HCT116 (cell line): ENCODE measurements at regions not wholly inside any gene's neighbourhood (a gene's known extent, or its start where the extent isn't known, plus 50 kb on each side); places are given as distances from the start of the nearest gene placed in this dataset.

Source experiments
- ATAC-seq: fragments of 200-7000 bp; cut with Tn5 transposase; 2 replicates; pipeline ENCODE4 v1.9.1; 2020; ENCODE audit warnings: mild to moderate bottlenecking, moderate library complexity
- BruUV-seq: library from RNA; stranded (reverse); fragments of 400-500 nt; replicated peaks from 2 replicates; lab custom pipeline; 2021; lab: Mats Ljungman, UMichigan
- CTCF ChIA-PET: fragments of 300-600 bp; sonication (Branson Sonifier 250); formaldehyde crosslinking; loops from one replicate; lab custom pipeline; 2021; ENCODE audit warnings: antibody characterized with exemption; lab: Charles Lee
- POLR2A ChIA-PET: fragments of 300-600, 350-600 bp; sonication (Branson Sonifier 250); formaldehyde crosslinking; loops from one replicate; lab custom pipeline; 2021; ENCODE audit warnings: antibody characterized with exemption; lab: Charles Lee
- RAD21 ChIA-PET, 2 experiments: fragments of 300-600 bp; sonication (Branson Sonifier 250); formaldehyde crosslinking; loops; one replicate each; lab custom pipeline; 2023; ENCODE audit warnings: low total read pairs in 2 of 2; ENCODE audit not compliant: uncharacterized antibody in 2 of 2, unreplicated experiment in 2 of 2, low non-redundant PET in 1 of 2; lab: Charles Lee
- DNase-seq: peaks from one replicate; pipeline ENCODE4 v3.0.0-alpha.2; 2010; ENCODE audit warnings: low read depth, low spot score
- H2AFZ ChIP-seq: fragments of 200-600 bp; shearing (Covaris generic), sonication (generic); 2 replicates; pipeline ENCODE4 v1.6.1; 2017; ENCODE audit warnings: low read depth, mixed run types, mixed read lengths, antibody characterized with exemption, low read length; ENCODE audit not compliant: poor library complexity, severe bottlenecking
- H3K27ac ChIP-seq: 2 replicates; pipeline ENCODE4 v1.5.1; 2012; ENCODE audit warnings: low read depth, low read length
- H3K27me3 ChIP-seq: fragments of 200-600 bp; sonication (generic); 2 replicates; pipeline ENCODE4 v1.6.1; 2016; ENCODE audit warnings: mixed run types, low read length, mixed read lengths; ENCODE audit not compliant: insufficient read depth
- H3K36me3 ChIP-seq, 2 experiments: fragments of 200-500 bp in 1 of 2; fragments of 200-600 bp in 1 of 2; sonication (Bioruptor generic) in 1 of 2; sonication (generic) in 1 of 2; 2 replicates each; pipeline versions ENCODE4 v1.5.1 to v1.6.1; 2014 to 2016; ENCODE audit warnings: low read length in 2 of 2, inconsistent platforms in 1 of 2, mixed read lengths in 1 of 2, mixed run types in 1 of 2; ENCODE audit not compliant: insufficient read depth in 2 of 2, control insufficient read depth in 1 of 2
- H3K4me1 ChIP-seq, 2 experiments: fragments of 200-600 bp in 1 of 2; sonication (generic) in 1 of 2; 2 replicates each; pipeline versions ENCODE4 v1.5.1 to v1.6.1; 2012 to 2017; ENCODE audit warnings: low read length in 2 of 2, inconsistent platforms in 1 of 2, mild to moderate bottlenecking in 1 of 2, mixed read lengths in 1 of 2, mixed run types in 1 of 2, moderate library complexity in 1 of 2; ENCODE audit not compliant: insufficient read depth in 2 of 2, control insufficient read depth in 1 of 2
- H3K4me2 ChIP-seq: fragments of 200-600 bp; sonication (generic); 2 replicates; pipeline ENCODE4 v1.6.1; 2017; ENCODE audit warnings: mixed run types, low read length, mixed read lengths
- H3K4me3 ChIP-seq, 2 experiments: fragments of 200-600 bp in 1 of 2; sonication (generic) in 1 of 2; replicated peaks in 1 of 2; 2 replicates each; pipeline ENCODE4 v1.5.1; 2011 to 2016; ENCODE audit warnings: low read length in 2 of 2, control low read depth in 1 of 2, low read depth in 1 of 2, mild to moderate bottlenecking in 1 of 2, mixed read lengths in 1 of 2, mixed run types in 1 of 2
- H3K79me2 ChIP-seq: fragments of 200-600 bp; sonication (generic); 2 replicates; pipeline ENCODE4 v1.6.1; 2017; ENCODE audit warnings: mild to moderate bottlenecking, mixed run types, low read length, moderate library complexity, mixed read lengths; ENCODE audit not compliant: insufficient read depth
- H3K9ac ChIP-seq: fragments of 200-600 bp; sonication (generic); 2 replicates; pipeline ENCODE4 v1.6.1; 2016; ENCODE audit warnings: low read length, mixed read lengths
- H3K9me2 ChIP-seq: fragments of 200-600 bp; sonication (generic), shearing (Covaris generic); 2 replicates; pipeline ENCODE4 v1.6.1; 2017; ENCODE audit warnings: mixed run types, mild to moderate bottlenecking, moderate library complexity; ENCODE audit not compliant: insufficient read depth
- H3K9me3 ChIP-seq, 2 experiments: fragments of 200-500 bp in 1 of 2; fragments of 200-600 bp in 1 of 2; sonication (Bioruptor generic) in 1 of 2; sonication (generic) in 1 of 2; 2 replicates each; pipeline ENCODE4 v1.6.1; 2014 to 2017; ENCODE audit warnings: low read length in 2 of 2, mixed read lengths in 2 of 2, inconsistent platforms in 1 of 2, low read depth in 1 of 2, mild to moderate bottlenecking in 1 of 2, mixed run types in 1 of 2, moderate library complexity in 1 of 2; ENCODE audit not compliant: control insufficient read depth in 1 of 2, insufficient read depth in 1 of 2
- H4K20me1 ChIP-seq: fragments of 200-600 bp; sonication (generic), shearing (Covaris generic); 2 replicates; pipeline ENCODE4 v1.6.1; 2017; ENCODE audit warnings: mixed run types, mild to moderate bottlenecking, moderate library complexity; ENCODE audit not compliant: insufficient read depth
- CBX3 ChIP-seq: IDR thresholded peaks from 2 replicates; pipeline ENCODE4 v1.6.1; 2012; ENCODE audit warnings: low read depth
- EZH2 ChIP-seq: fragments of 200-600 bp; sonication (generic); IDR thresholded peaks from 2 replicates; pipeline ENCODE4 v1.6.1; 2017; ENCODE audit warnings: antibody characterized with exemption, mixed run types
- EZH2phosphoT487 ChIP-seq: fragments of 200-600 bp; IDR thresholded peaks from 2 replicates; pipeline ENCODE4 v1.6.1; 2018; ENCODE audit warnings: antibody characterized with exemption, borderline replicate concordance
- FOSL1 ChIP-seq: IDR thresholded peaks from 2 replicates; pipeline ENCODE4 v1.6.1; 2012; ENCODE audit warnings: low read depth
- JUND ChIP-seq: IDR thresholded peaks from 2 replicates; pipeline ENCODE4 v1.6.1; 2012
- POLR2AphosphoS5 ChIP-seq: IDR thresholded peaks from 2 replicates; pipeline ENCODE4 v1.6.1; 2011; ENCODE audit warnings: mild to moderate bottlenecking, low read depth, low read length, moderate library complexity
- RAD21 ChIP-seq: IDR thresholded peaks from 2 replicates; pipeline ENCODE4 v1.6.1; 2012; ENCODE audit warnings: low read depth, mild to moderate bottlenecking
- SP1 ChIP-seq: IDR thresholded peaks from 2 replicates; pipeline ENCODE4 v1.6.1; 2012; ENCODE audit warnings: low read depth
- intact Hi-C: fragments of 100-400 bp; cut with micrococcal nuclease; formaldehyde crosslinking; loops from 2 replicates; pipeline ENCODE4 v1.10.0; 2022
- TF ChIP-seq, protein P1 (sequence below): IDR thresholded peaks from 2 replicates; pipeline ENCODE4 v1.6.1; 2012
- TF ChIP-seq, protein P2 (sequence below): IDR thresholded peaks from 2 replicates; pipeline ENCODE4 v1.6.1; 2012; ENCODE audit warnings: low read depth

DNA sequence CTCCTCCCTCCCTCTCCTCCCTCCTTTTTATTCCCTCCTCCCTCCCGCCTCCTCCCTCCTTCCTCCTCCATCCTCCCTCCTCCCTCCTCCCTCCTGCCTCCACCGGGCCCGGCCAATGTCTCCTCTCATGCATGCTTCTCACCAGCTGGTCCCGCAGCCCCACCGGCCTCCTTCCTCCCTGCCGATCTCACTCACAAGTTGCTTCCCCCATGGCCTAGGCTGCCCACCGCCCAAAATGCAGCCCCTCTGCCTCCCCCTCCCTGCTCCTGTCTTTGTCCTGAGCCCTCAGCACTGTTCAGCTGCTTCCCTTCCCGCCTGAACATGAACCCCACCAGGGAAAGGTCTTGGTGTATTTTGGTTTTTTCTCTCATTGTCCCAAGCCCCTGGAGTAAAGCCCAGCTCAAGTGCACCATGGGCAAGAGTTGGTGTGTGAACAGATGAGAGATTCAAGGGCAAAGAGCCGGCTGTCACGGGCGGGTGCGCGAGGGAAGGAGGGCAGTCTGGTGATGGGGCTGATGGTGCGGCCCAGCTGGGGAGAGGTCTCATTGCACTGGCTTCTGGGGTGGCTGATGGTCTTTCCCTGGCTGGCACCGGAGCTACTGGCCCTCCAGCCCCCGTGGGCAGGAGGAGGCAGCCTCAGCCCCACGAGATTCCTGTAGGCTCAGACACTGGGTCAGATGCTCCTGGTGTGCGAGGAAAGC, 117.6 kb downstream of the TWIST2 start:
- Histone ChIP-seq H4K20me1 (no peaks in the 10 kb centered on the region), H3K9me3 (no peaks in the 10 kb centered on the region), H3K36me3 (no peaks in the 10 kb centered on the region), H3K79me2 (no peaks in the 10 kb centered on the region), H3K27me3 (no peaks in the 10 kb centered on the region), H3K4me2 (no peak overlapping the region)
- ChIA-PET CTCF (no interaction called here), POLR2A (no interaction called here)
- DNase-seq = no peak
- ATAC-seq = no peak
- TF ChIP-seq, protein P1, sequence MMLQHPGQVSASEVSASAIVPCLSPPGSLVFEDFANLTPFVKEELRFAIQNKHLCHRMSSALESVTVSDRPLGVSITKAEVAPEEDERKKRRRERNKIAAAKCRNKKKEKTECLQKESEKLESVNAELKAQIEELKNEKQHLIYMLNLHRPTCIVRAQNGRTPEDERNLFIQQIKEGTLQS = no peak
- TF ChIP-seq, protein P2, sequence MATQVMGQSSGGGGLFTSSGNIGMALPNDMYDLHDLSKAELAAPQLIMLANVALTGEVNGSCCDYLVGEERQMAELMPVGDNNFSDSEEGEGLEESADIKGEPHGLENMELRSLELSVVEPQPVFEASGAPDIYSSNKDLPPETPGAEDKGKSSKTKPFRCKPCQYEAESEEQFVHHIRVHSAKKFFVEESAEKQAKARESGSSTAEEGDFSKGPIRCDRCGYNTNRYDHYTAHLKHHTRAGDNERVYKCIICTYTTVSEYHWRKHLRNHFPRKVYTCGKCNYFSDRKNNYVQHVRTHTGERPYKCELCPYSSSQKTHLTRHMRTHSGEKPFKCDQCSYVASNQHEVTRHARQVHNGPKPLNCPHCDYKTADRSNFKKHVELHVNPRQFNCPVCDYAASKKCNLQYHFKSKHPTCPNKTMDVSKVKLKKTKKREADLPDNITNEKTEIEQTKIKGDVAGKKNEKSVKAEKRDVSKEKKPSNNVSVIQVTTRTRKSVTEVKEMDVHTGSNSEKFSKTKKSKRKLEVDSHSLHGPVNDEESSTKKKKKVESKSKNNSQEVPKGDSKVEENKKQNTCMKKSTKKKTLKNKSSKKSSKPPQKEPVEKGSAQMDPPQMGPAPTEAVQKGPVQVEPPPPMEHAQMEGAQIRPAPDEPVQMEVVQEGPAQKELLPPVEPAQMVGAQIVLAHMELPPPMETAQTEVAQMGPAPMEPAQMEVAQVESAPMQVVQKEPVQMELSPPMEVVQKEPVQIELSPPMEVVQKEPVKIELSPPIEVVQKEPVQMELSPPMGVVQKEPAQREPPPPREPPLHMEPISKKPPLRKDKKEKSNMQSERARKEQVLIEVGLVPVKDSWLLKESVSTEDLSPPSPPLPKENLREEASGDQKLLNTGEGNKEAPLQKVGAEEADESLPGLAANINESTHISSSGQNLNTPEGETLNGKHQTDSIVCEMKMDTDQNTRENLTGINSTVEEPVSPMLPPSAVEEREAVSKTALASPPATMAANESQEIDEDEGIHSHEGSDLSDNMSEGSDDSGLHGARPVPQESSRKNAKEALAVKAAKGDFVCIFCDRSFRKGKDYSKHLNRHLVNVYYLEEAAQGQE = no peak
- no peak for TF ChIP-seq POLR2AphosphoS5
- TF ChIP-seq RAD21 = no peak
- no peak for TF ChIP-seq JUND
- no peak for TF ChIP-seq SP1
- TF ChIP-seq EZH2phosphoT487 = no peak
- TF ChIP-seq EZH2 = no peak
- no peak for TF ChIP-seq CBX3
- no peak for TF ChIP-seq FOSL1
- TF ChIP-seq, all 23 proteins: peak for 0
- Histone ChIP-seq H3K4me3 (no peak overlapping the region), H2AFZ (no peak overlapping the region), H3K4me1 (peaks cover 0 to 3% of the 10 kb centered on the region in 2 experiments; a peak in 1 of 4 replicates), H3K27ac (no peak overlapping the region), H3K9me2 (no peaks in the 10 kb centered on the region), H3K9ac (no peak overlapping the region)
- intact Hi-C loops = loop anchor here (10.0 kb wide), 1 partner anchor 611 kb away; no protein-coding TSS in a partner anchor
- RAD21 ChIA-PET = no interaction called here
- no TSS peak for BruUV-seq
